Superior temporal gyrus (tissue), 1 donor: ENCODE measurements at regions not wholly inside any gene's neighbourhood (a gene's known extent, or its start where the extent isn't known, plus 50 kb on each side); places are given as distances from the start of the nearest gene placed in this dataset.
A peak's percentile ranks its signal among the peaks of the same experiment; 100 is the strongest.
"Not testable (repeated sequence)": the region's sequence is repeated elsewhere in the genome, so short reads cannot be mapped to it uniquely, and the experiment has no call there.

Experiments
- DNase-seq: peaks from one replicate; pipeline ENCODE4 v3.0.0-alpha.2; 2016; ENCODE audit errors: extremely low spot score

DNA sequence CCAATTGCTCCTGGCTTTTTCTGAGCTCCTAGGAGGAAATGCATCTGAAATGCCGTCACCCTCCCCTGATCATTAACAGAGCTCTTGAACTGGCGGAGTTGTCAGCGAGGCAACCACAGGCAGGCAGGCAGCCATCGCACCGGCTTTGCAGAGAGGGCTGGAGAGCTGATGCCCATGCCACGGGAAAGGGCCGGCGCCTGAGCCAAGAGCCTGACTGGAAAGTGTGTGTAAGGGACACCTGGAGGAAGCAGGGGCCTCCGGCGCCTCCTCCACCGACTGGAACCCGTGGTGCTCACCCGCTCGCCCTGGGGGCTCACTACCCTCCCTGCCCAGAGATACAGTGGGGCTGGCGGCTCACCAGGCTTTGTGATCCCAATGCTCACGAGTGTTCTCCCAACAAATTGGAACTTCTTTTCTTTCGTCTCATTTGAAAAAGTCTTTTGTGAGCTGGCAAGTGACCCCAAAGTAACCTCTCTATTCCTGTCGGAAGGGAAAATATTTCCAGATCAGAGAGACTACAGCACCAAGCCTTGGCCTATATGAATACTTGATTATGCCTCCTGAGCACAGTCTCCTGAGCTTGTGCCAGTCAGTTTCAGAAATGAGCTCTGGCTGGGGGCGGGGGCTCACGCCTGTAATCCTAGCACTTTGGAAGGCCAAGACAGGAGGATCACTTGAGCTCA is 97.7 kb upstream of the SLC25A33 start:
- DNase-seq: no peak

DNA sequence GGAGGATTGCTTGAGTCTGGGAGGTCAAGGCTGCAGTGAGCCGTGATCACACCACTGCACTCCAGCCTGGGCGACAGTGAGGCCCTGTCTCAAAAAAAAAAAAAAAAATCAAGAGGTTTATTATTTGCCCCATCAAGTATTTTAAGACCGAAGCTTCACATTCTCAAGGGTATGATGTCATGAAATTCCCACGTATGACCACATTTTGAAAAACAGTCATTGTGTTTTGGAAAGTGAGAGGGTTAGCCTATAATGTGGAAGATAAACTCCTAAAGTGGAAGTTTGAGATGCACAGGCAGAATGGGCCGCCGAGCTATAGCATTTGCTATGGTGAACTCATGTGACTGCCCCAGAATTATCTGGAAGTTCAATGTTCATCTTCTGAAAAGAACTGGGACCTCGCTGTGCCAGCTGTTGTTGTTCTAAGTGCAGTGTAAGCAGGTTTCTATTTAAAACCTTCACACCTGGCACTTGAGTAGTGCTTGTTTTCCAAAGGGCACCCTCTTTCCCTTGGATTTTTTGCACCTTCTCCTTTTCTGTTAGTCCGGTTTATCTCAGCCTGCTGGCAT is 96.9 kb upstream of the SLC25A33 start:
- no peak for DNase-seq

DNA sequence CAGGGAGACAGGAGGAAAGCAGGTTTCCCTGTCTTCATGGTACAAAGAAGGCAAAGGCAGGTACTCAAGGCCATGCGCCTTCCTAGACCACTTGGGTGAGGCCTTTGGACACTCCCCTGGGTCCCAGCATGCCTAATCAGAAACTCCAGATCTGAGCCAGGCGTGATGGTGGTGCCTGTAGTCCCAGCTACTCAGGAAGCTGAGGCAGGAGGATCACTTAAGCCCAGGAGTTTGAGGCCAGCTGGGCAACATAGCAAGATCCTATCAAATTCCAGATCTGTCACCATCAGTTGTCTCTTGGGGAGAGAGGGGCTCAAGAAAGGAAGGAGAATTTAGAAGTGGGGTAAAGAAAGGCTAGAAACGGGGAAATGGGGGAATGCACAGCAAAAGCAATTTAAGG is 96.3 kb upstream of the SLC25A33 start:
- no peak for DNase-seq

DNA sequence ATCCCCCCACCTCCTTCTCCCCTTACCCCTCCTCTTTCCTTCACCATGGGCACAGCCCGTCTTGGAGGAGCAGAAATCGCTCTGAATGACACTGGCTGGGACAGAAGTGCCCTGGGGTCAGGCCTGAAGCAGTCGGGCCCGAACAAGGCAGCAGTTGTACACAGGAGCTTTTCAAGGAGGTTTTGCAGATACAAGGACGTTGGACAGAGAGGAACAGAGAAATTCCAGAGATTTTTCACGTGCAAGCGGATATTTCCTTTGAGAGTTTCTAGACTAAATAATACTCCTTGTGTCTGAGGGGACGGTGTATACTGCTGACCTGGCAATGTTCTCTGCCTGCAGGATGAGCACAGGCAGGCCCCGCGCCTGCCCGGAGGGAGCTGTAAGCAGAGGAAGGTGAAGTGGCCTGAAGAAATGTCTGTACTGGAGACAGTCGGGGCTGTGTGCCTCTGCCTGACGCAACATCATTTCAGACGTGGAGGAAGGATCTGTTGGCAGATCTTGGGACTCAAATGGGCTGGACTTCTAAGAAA is 95.3 kb upstream of the SLC25A33 start:
- no peak for DNase-seq

DNA sequence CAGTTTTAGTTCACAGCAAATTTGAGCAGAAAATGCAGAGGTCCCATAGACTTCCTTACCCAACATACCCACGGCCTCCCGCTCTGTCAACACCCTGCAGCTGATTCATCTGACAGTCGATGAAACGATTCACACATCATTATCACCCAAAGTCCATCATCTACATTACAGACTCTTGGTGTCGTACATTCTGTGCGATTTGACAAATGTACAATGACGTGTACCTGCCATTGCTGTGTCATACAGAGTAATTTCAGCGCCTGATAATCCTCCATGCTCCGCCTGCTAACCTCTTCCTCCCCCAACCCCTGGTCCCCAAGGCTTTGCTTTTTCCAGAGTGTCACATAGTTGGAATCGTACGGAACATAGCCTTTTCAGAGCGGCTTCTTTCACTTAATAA is 94.7 kb upstream of the SLC25A33 start:
- no peak for DNase-seq

DNA sequence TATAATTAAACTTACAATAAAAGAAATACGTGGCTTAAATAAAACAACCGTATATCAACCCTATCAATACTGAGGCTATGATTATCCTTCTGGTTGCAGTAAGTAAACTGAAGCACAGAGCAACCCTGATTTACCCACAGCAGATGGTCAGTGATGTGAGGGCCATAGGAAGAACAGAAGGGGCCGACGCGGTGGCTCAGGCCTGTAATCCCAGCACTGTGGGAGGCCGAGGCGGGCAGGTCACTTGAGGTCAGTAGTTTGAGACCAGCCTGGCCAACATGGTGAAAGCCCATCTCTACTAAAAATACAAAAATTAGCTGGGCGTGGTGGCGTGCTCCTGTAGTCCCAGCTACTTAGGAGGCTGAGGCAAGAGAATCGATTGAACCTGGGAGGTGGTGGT is 94.2 kb upstream of the SLC25A33 start:
- DNase-seq: not testable (repeated sequence)

DNA sequence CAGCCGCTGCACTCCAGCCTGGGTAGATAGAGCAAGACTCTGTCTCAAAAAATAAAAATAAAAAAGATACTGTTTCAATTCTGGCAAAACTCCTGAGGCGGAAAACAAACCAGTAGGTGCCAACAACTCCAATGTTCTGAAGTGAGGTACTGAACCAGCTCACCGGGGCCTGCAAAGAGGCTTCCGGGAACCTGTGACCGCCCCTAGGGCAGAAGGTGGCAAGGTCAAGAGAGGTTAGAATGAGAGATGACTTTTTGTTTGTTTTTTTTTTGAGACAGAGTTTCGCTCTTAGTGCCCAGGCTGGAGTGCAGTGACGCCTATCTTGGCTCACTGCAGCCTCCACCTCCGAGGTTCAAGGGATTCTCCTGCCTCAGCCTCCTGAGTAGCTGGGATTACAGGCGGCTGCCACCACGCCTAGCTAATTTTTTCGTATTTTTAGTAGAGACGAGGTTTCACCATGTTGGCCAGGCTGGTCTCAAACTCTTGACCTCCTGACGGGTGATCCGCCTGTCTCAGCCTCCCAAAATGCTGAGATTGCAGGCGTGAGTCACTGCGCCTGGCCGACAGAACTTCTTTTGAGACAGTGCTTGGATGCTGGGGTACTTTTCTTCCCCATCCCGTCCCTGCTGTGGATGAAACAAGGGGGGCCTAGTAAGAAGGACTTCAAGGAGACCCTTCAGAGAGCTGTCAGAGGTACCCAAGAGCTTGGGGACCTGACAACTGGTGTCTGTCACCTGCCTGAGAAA is 91.9 kb upstream of the SLC25A33 start:
- DNase-seq: no peak

DNA sequence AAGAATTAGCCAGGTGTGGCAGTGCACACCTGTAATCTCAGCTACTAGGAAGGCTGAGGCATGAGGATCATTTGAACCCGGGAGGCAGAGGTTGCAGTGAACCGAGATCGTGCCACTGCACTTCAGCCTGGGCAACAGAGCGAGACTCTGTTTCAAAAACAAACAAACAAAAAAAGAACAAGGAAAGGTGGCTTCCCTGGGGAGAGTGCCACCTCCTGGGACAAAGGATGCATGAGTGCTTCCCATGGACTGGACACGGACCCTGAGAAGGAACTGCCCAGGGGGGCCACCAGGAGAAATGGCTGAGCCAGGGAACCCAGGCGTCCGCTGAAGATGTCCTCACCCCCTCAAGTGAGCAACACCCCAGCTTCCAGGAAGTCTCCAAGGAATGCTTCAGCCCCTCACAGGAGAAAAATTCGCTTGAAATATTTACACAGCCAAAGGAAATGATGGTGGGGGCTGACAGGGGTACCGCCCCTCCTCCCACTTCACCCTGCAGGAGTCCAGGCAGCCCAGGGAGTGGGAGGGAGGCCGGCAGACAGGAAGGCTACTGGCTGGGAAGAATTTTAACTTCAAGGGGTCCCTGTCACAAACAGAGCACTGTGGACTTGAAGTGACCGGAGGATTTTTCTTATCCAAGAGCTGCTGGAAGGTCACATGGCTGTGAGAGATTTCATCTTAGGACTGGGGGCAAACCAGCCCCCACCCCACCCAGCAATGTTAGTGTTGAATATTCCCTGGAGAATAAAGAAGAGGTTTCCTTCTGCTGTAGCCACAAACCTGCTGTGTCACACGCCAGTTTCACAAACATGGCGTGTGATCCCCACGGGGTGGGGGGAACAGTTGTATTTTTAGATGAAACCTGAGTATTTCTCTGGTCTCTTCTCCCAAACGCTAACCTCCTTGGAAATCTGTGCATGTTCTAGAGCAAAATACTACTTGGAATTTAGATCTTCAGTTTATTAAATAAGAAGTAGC is 90.8 kb upstream of the SLC25A33 start:
- no peak for DNase-seq

DNA sequence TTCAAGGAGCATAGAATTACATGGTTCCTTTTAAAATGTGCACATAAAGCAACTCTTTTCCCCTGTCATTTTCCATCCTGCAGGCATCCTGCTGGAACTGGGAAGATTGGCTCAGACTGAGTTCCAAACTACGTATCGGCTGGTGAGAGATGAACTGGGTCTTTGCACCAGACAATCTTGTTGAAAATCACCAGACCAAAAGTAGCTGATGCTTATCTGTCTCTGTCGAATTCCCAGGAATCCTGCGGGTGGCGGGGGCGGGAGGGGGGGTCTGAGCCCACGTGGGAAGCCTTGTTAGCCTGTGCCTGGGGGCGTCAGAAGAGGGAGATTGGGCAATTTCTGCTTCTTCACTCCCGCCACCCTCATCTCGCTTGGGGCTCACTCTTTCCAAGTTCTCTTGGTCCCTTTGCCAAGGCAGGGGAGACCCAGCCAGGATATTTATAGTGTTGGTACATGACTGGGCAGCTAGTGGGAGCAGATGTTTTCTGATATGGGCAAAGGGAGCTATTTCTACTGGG is 90.1 kb upstream of the SLC25A33 start:
- DNase-seq: peak; percentile 60

DNA sequence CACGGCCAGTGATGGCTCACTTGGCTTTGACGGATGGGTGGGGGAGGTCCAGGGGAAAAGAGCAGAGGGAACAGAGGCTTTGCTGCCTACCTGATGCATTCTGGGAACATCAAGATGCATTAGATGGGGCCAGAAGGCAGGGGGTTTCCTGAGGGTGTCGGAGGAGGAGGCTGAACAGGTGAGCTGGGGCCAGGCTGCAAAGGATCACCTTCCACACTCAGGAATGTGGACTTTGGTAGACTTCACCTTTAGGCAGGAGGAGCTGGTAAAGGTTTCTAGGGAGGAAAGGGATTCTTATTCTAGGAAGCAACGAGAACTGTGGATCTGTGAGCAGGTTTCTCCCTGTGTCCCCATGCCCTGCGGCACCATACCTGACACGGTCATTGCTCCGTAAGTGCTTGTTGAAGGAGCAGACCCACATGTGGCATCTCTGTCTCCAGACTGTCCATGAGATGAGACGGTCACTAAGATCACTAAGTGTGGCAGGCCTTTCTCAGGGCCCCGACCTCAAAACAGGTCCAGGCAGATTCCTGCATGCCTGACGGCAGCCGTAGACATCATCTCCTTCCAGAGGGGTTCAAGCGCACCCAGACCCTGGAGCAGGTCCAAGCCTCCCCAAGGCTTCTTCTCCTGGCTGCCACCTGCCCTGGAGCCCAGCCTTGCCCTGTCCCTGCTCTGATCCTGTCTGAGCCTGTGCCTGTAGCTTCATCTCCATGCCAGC is 89.1 kb upstream of the SLC25A33 start:
- DNase-seq: no peak

DNA sequence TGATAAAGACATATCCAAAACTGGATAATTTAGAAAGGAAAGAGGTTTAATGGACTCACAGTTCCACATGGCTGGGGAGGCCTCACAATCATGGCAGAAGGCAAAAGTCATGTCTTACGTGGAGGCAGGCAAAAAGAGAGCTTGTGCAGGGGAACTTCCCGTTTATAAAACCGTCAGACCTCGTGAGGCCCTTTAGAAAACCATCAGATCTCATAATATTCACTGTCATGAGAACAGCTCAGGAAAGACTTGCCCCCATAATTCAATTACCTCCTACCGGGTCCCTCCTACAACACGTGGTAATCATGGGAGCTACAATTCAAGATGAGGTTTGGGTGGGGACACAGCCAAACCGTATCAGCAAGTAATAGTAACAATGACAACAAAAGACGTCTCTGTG is 88.2 kb upstream of the SLC25A33 start:
- no peak for DNase-seq

DNA sequence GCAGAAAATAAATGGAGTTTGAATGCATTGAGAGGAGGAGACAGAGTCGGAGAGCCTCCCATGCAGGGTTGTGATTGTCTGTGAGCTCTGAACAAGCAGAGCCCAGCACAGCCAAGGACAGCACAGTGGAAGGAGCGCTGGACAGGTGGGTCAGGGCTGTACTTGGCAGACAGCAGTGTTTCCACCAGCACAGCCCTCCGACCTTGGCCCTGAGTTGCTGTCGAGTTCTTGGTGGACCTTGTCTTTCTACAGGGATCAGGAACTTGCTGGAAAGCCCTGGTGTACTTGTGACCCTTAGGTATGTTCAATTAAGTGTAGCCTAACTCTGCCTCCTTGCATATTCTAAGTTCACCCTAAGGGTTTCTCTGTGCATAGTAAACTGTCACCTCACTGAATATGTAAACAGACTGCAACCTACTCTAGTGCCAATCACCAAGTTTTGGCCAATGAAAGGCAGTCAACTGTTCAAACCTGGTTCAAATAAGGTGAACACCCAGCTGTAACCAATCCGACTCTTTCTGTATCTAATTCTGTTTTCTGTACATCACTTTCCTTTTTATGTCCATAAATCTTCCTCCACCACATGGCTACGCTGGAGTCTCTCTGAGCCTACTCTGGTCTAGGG is 86.6 kb upstream of the SLC25A33 start:
- no peak for DNase-seq

DNA sequence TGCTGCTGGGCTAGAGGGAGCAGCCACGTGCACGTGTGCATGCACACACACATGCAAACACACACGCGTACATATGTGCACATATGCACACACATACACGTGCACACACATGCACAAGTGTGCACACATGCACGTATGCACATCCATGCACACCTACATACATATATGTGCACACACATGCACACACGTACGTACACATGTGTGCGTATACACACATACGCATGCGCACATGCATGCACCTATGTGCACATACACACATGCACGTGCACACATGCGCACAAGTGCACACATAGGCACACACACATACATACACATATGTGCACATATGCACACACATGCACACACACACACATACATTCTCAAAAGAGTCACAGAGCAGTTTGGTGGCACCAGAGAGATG is 85.9 kb upstream of the SLC25A33 start:
- DNase-seq: no peak

DNA sequence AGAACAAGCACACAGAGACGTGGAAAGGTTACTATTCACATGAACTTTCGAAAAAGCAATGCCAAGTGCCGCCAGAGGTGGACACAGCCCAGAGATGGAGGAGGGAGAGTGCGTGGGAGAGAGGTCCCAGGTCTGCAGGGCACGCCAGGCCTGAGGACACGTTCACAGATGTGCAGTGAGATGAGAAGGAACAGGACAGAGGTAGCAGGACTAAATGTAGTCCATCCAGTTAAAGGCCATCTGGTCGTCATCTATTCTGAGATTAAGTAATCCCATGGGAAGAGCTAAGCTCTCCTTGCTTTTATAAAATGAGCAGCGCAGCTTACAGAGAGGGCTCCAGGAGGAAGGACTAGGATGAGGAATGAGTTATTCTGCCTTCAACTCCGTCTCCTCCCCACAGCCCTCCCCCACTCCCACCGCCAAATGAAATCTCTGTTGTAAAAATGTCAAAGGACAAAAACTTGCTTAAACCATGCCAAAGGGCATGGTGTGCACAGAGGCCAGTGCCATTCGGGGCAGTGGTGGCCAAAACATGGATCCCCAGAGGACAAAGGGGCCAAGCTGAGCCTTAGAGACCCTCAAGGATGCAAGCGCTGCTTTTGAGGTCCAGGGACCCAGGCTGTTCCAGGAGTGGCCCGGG is 85.4 kb upstream of the SLC25A33 start:
- DNase-seq: no peak

DNA sequence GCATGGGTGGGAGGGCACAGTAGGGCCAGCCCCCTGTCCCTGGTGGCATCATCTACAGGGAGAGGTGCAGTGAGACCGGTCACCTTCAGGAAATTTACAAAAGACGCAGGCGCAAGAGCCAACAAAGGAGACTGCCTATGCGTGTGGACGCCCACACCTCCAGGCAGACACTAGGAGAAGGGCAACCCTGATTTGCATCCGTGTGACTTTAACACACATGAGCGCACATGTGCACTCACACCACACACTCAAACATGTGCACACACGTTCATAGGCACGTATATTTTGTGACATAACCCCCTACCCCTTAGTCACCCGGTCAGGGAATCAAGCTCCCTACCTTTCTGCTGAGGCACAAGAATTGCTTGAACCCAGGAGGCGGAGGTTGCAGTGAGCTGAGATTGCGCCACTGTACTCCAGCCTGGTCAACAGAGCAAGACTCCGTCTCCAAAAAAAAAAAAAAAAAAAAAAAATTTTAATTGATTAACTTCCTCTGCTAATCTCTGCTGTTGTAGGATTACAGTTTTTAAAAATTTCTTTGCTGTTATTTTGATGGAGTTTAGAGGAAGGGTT is 84.7 kb upstream of the SLC25A33 start:
- DNase-seq: no peak

DNA sequence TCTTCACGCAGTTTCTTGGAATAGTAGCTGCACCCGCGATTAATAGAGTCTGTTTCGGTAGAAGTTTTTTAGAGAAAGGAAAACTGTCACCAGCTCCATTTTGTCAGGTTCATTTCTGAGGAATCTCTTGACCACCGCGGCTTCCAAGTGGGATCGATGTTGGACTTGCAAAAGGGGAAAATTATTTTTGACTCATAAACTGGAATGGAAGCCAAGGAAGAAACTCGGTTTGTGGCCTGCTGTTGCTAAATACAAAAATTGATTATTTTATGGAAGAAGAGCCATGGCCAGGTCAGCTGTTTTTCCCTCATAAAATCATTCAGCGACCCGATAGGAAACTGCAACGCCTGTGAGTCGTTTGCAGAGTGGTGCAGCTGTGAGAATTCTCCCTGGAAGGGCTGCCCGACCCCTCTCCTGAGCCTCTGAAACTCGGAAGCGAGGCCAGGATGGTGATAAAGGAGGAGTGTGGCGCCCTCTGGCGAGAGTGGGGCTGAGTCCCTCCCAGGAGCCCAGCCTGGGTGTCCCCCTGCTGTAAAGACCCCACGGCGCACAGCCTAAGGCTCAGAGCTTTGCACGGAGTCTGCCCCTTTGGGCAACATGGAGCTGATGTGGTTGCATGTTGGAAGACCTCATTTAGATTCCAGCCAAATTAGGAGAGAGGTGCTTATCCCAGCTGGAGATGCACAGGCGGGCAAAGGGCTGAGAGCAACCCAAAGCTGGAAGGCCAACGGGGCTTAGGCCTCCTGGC is 83.6 kb upstream of the SLC25A33 start:
- DNase-seq: peak; percentile 85

DNA sequence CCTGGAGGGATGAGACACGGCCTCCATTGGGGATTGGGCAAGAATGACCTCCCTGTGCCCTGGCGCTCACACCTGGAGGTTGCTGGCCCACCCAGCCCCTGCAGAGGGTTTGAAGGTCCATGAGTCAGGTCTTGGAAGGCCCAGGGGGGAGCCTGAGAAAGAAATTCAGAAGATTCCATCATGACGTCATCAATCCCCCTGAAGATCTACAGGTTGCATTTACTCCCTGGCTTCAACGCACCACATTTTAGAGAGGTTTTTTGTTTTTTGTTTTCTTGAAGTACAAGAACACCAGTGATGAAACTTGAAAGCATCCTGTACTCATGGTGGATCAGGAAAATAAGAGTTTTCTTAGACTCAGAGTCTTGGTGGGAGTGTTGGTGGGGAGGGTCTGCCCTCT is 82.4 kb upstream of the SLC25A33 start:
- no peak for DNase-seq

DNA sequence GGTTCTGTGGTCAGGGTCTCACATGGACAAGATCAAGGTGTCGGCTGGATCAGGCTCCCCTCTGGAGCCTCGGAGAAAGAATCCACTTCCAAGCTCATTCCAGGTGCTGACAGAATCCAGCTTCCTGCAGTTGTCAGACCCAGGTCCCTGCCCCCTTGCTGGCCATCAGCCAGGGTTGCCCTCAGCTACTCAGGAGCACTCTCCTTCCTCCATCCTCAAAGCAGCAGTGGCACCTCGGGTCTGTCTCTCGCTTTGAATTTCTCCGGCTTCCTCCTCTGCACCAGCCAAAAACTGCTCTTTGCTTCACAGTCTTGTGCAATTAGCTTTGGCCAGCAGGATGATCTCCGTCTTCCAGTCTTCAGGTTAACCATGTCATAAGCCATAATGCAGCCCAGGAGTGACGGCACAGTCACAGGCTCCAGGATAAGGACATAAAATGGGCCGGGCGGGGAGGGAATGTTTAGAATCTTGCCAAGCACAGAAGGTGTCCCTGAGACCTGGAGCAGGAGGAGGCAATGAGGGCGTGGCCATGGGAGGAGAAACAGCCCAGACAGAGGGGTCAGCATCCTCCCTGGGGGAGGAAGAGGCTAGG is 79.4 kb upstream of the SLC25A33 start:
- DNase-seq: no peak
